Tibial nerve (tissue), 4 donors: ENCODE measurements at regions not wholly inside any gene's neighbourhood (a gene's known extent, or its start where the extent isn't known, plus 50 kb on each side); places are given as distances from the start of the nearest gene placed in this dataset.

ENCODE experiments used
- CTCF ChIP-seq, 5 experiments: fragments of 200-600 bp in 3 of 5; fragments of 450-650 bp in 2 of 5; sonication (generic) in 3 of 5; IDR thresholded peaks; one replicate each; pipeline ENCODE4 v1.5.1; 2016 to 2019; ENCODE audit warnings: antibody characterized with exemption in 5 of 5, mild to moderate bottlenecking in 3 of 5, moderate library complexity in 2 of 5
- EP300 ChIP-seq, 2 donors: sonication (generic); formaldehyde crosslinking; IDR thresholded peaks; one replicate each; pipeline ENCODE4 v1.6.1; 2017; ENCODE audit warnings: antibody characterized with exemption in 2 of 2, mild to moderate bottlenecking in 1 of 2
- POLR2A ChIP-seq, 2 donors: fragments of 450-650 bp; IDR thresholded peaks; one replicate each; pipeline ENCODE4 v1.6.1; 2017; ENCODE audit warnings: antibody characterized with exemption in 2 of 2, mild to moderate bottlenecking in 2 of 2, moderate library complexity in 2 of 2

DNA sequence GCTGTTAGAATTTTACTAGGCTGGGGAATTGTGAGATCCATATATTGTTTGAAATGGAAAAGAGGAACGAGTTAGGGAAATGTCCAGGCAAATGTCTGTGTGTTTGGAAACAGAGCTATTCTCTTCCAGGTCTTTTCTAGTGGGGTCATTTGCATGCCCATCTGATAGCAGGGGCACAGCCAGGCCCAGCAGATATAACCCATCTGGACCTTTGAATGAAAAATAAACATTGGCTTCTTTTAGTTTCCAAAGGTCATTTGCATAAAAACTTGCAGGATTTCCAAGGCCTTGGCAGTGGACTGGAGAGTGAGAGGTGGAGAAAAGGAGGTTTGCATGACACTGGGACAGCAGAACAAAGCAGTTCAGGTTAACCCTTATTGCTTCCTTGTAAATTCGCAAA is 188.0 kb upstream of the GPR26 start:
- TF ChIP-seq CTCF (IDR thresholded peaks at IDR 0.05) (no peak), POLR2A (IDR thresholded peaks at IDR 0.05) (no peak), EP300 (IDR thresholded peaks at IDR 0.05) (no peak)
